ENCODE measurements at regions not wholly inside any gene's neighbourhood (a gene's known extent, or its start where the extent isn't known, plus 50 kb on each side); places are given as distances from the start of the nearest gene placed in this dataset.

DNA sequence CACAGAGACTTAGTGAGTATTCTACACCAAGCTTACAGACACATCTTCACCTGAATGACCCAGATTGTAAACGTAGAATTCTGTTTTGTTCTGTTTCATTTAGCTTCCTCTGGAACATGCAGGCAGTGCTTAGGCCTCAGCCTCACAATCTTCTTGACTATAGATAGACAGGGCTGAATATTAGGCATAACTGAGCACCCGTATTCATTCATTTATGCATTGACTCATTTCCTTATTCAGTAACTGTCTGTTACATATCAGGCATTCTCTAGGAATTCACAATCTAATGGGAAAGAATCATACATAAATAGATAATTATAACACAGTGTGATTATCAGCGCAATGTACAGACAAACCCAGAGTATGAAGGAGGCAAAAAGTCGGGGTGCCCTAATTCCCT is 124.9 kb upstream of the ETAA1 start:
- TF ChIP-seq, protein P1, sequence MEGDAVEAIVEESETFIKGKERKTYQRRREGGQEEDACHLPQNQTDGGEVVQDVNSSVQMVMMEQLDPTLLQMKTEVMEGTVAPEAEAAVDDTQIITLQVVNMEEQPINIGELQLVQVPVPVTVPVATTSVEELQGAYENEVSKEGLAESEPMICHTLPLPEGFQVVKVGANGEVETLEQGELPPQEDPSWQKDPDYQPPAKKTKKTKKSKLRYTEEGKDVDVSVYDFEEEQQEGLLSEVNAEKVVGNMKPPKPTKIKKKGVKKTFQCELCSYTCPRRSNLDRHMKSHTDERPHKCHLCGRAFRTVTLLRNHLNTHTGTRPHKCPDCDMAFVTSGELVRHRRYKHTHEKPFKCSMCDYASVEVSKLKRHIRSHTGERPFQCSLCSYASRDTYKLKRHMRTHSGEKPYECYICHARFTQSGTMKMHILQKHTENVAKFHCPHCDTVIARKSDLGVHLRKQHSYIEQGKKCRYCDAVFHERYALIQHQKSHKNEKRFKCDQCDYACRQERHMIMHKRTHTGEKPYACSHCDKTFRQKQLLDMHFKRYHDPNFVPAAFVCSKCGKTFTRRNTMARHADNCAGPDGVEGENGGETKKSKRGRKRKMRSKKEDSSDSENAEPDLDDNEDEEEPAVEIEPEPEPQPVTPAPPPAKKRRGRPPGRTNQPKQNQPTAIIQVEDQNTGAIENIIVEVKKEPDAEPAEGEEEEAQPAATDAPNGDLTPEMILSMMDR (IDR thresholded peaks at IDR 0.05) = no peak
- DNase-seq (ENCODE audit: low spot score) = no peak
- H3K27me3 Mint-ChIP-seq (ENCODE audit: low read depth) = no peaks in the 10 kb centered on the region
- H3K4me1 Mint-ChIP-seq (ENCODE audit: low read depth) = peaks cover 8% of the 10 kb centered on the region
- H3K36me3 Mint-ChIP-seq (ENCODE audit: low read depth) = no peaks in the 10 kb centered on the region
- no peak overlapping the region for H3K27ac Mint-ChIP-seq (ENCODE audit: unreplicated experiment)
- H3K4me3 Mint-ChIP-seq (ENCODE audit: unreplicated experiment) = no peak overlapping the region
- H3K9me3 Mint-ChIP-seq (ENCODE audit: low read depth) = no peaks in the 10 kb centered on the region

DNA sequence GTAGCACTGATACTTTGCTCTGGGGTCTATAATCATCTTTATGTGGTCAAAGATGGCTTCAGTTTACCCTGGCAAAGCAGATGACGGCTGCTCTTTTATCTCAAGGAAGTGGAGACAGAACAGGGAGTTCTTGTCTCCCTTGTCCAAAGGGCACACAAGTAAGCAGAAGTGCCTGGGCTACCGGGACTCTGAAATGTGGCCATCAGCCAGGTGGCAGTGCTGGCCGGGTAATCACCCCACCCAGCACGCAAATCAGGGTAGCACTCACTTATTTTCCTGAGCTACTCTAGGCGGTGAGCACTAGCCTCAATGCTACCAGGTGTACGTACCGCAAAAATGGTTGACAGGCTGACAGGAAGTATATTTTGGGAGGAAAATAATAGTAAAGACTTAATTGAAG is 119.7 kb upstream of the ETAA1 start:
- Mint-ChIP-seq H3K36me3 (ENCODE audit: low read depth) (no peaks in the 10 kb centered on the region), H3K27me3 (ENCODE audit: low read depth) (no peaks in the 10 kb centered on the region)
- DNase-seq (ENCODE audit: low spot score) = no peak

DNA sequence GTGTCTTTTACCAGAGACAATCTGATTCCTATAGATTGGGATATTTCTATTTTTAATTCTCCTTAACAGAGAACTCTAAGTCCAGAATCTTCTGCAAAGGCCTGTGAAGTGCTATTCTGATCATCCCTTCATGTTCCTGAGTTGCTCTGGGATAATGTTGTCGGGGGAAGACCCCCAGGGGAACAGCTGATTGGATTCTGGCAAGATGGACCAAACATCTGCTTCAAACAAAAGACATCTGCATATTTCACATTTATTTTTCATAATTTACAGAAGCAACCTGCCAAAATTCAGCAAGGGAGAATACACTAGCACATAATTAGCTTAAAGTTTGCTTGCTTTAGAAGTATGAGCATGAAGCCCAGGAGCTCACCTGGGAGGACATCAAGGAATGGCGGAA is 116.0 kb upstream of the ETAA1 start:
- H3K27ac Mint-ChIP-seq (ENCODE audit: unreplicated experiment) = no peak overlapping the region
- DNase-seq (ENCODE audit: low spot score) = no peak
- TF ChIP-seq, protein P1 (IDR thresholded peaks at IDR 0.05) = no peak
- no peaks in the 10 kb centered on the region for H3K27me3 Mint-ChIP-seq (ENCODE audit: low read depth)
- H3K9me3 Mint-ChIP-seq (ENCODE audit: low read depth) = no peaks in the 10 kb centered on the region
- peaks cover 5% of the 10 kb centered on the region for H3K4me1 Mint-ChIP-seq (ENCODE audit: low read depth)
- no peaks in the 10 kb centered on the region for H3K36me3 Mint-ChIP-seq (ENCODE audit: low read depth)
- no peak overlapping the region for H3K4me3 Mint-ChIP-seq (ENCODE audit: unreplicated experiment)

More for the DNA sequence above, 119.7 kb upstream of the ETAA1 start:
- Mint-ChIP-seq H3K27ac (ENCODE audit: unreplicated experiment) (no peak overlapping the region), H3K9me3 (ENCODE audit: low read depth) (no peaks in the 10 kb centered on the region), H3K4me1 (ENCODE audit: low read depth) (peaks cover 1% of the 10 kb centered on the region), H3K4me3 (ENCODE audit: unreplicated experiment) (no peak overlapping the region)
- TF ChIP-seq, protein P1 (IDR thresholded peaks at IDR 0.05) = no peak

DNA sequence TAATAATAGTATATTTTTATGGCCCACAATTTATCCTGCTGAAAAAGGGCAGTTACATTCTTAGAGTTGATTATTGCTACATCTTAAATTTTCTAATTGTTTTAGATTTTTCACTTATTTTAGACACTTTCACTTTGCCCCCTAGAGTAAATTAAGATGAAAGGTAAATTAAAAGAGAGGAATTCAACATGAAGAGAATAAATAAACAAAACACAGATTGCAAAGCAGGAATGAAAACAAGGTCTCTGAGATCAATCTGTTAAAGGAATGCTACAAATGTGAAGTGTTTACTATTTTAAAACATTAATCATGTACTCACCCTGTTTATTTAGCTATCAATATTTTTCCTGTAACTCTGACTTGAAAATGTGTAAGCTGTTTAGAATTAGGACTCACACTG is 113.5 kb upstream of the ETAA1 start:
- no peaks in the 10 kb centered on the region for H3K9me3 Mint-ChIP-seq (ENCODE audit: low read depth)
- H3K4me3 Mint-ChIP-seq (ENCODE audit: unreplicated experiment) = no peak overlapping the region
- TF ChIP-seq, protein P1 (IDR thresholded peaks at IDR 0.05) = no peak
- H3K27me3 Mint-ChIP-seq (ENCODE audit: low read depth) = no peaks in the 10 kb centered on the region
- DNase-seq (ENCODE audit: low spot score) = no peak
- no peaks in the 10 kb centered on the region for H3K36me3 Mint-ChIP-seq (ENCODE audit: low read depth)
- H3K27ac Mint-ChIP-seq (ENCODE audit: unreplicated experiment) = no peak overlapping the region
- H3K4me1 Mint-ChIP-seq (ENCODE audit: low read depth) = peaks cover 10% of the 10 kb centered on the region

DNA sequence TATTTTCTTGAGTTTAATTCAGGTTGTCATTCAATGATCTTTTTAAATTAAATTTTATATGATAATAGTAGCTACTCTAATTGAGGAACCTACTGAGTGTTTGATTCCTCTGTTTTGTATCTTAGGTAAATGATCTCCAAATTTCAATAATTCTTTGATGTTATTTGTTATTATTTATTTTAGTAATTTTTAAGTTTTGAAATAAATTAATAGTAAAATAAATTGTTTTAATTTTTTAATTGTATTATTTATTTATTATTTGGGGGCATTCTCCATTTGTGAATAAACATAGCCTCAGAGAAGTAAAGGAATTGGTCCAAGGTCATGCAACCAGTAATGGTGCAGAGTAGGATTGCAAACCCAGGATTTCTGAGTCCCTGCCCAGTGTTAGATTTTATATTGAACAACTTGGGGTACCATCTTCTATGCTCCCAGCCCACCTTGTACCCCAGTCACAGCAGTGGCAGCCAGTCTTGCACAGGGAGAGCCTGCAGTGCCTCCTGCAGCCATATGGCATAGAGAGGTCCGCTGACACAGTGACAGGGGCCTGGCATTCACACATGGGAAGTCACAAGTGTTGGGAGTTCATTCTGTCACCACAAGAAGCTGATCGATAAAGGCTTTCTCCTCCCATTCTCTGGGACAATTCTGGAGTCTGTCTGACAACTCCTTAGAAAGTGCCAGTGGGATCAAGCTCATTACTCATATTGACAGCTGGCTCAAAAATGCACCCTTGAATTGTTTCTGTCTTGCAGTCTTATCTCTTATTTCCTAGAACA is 110.0 kb upstream of the ETAA1 start:
- H3K27me3 Mint-ChIP-seq (ENCODE audit: low read depth) = no peaks in the 10 kb centered on the region
- H3K4me1 Mint-ChIP-seq (ENCODE audit: low read depth) = peaks cover 31% of the 10 kb centered on the region
- no peak overlapping the region for H3K4me3 Mint-ChIP-seq (ENCODE audit: unreplicated experiment)
- no peak for DNase-seq (ENCODE audit: low spot score)
- H3K27ac Mint-ChIP-seq (ENCODE audit: unreplicated experiment) = no peak overlapping the region
- no peaks in the 10 kb centered on the region for H3K36me3 Mint-ChIP-seq (ENCODE audit: low read depth)
- H3K9me3 Mint-ChIP-seq (ENCODE audit: low read depth) = no peaks in the 10 kb centered on the region
- TF ChIP-seq, protein P1 (IDR thresholded peaks at IDR 0.05) = no peak

Measured in chondrocyte (in vitro differentiated cells).